ENCODE measurements at regions not wholly inside any gene's neighbourhood (a gene's known extent, or its start where the extent isn't known, plus 50 kb on each side); places are given as distances from the start of the nearest gene placed in this dataset.

- H3K4me3 ChIP-seq (ENCODE audit: low read length): no peak overlapping the region
- no peaks in the 10 kb centered on the region for H3K9me2 ChIP-seq (replicated peaks; ENCODE audit: low read length)
Measured at GRCh38 chr3:28816017-28816416, 464.9 kb upstream of the RBMS3 start.

GRCh38 chr3:28824316-28824715 is 456.6 kb upstream of the RBMS3 start:
- no peak for DNase-seq
- ChIA-PET CTCF (no interaction called here), POLR2A (ENCODE audit: unreplicated experiment) (no interaction called here)
- H2AFZ ChIP-seq (ENCODE audit: low read length): no peak overlapping the region
- H3K79me2 ChIP-seq (ENCODE audit: low read length): no peaks in the 10 kb centered on the region
- peaks cover 12% of the 10 kb centered on the region for H3K27me3 ChIP-seq (ENCODE audit: low read length)
- no peak overlapping the region for H3K27ac ChIP-seq (ENCODE audit: low read length)
- no peak overlapping the region for H3K9ac ChIP-seq (ENCODE audit: low read length)
- TF ChIP-seq EZH2 (IDR thresholded peaks at IDR 0.05; ENCODE audit: low read length, unreplicated experiment) (no peak), EZH2phosphoT487 (IDR thresholded peaks at IDR 0.05; ENCODE audit: borderline replicate concordance, low read length) (no peak), CTCF (conservative IDR thresholded peaks at IDR 0.05; ENCODE audit: low read depth, low read length) (no peak)
- BruUV-seq (replicated peaks): no TSS peak
- intact Hi-C loops (cut with micrococcal nuclease): no loop called here
- no peaks in the 10 kb centered on the region for H3K4me1 ChIP-seq (ENCODE audit: insufficient read depth, low read length)
- H4K20me1 ChIP-seq (ENCODE audit: low read length): no peaks in the 10 kb centered on the region
- H3K36me3 ChIP-seq (ENCODE audit: low read depth, low read length): no peaks in the 10 kb centered on the region
- ATAC-seq: no peak
- no peak overlapping the region for H3K4me2 ChIP-seq (ENCODE audit: low read length)
- no peak overlapping the region for H3K4me3 ChIP-seq (ENCODE audit: low read length)
- H3K9me2 ChIP-seq (replicated peaks; ENCODE audit: low read length): no peaks in the 10 kb centered on the region
- H3F3A ChIP-seq (ENCODE audit: low read length, unreplicated experiment): no peaks in the 10 kb centered on the region
- H3K9me3 ChIP-seq (ENCODE audit: low read length): no peaks in the 10 kb centered on the region

More at GRCh38 chr3:28816017-28816416, 464.9 kb upstream of the RBMS3 start:
- no peak for TF ChIP-seq EZH2phosphoT487 (IDR thresholded peaks at IDR 0.05; ENCODE audit: borderline replicate concordance, low read length)
- no peak for TF ChIP-seq EZH2 (IDR thresholded peaks at IDR 0.05; ENCODE audit: low read length, unreplicated experiment)
- no peak for TF ChIP-seq CTCF (conservative IDR thresholded peaks at IDR 0.05; ENCODE audit: low read depth, low read length)
- no peaks in the 10 kb centered on the region for H3K9me3 ChIP-seq (ENCODE audit: low read length)
- H3K27ac ChIP-seq (ENCODE audit: low read length): no peak overlapping the region
- H3K36me3 ChIP-seq (ENCODE audit: low read depth, low read length): no peaks in the 10 kb centered on the region
- H3K79me2 ChIP-seq (ENCODE audit: low read length): no peaks in the 10 kb centered on the region
- no peaks in the 10 kb centered on the region for H3F3A ChIP-seq (ENCODE audit: low read length, unreplicated experiment)
- no peak overlapping the region for H3K4me2 ChIP-seq (ENCODE audit: low read length)
- no peak for DNase-seq
- ChIA-PET CTCF (no interaction called here), POLR2A (ENCODE audit: unreplicated experiment) (no interaction called here)
- no peaks in the 10 kb centered on the region for H3K4me1 ChIP-seq (ENCODE audit: insufficient read depth, low read length)
- BruUV-seq (replicated peaks): no TSS peak
- intact Hi-C loops (cut with micrococcal nuclease): no loop called here
- no peak for ATAC-seq
- H3K9ac ChIP-seq (ENCODE audit: low read length): no peak overlapping the region
- peaks cover 27% of the 10 kb centered on the region for H3K27me3 ChIP-seq (ENCODE audit: low read length)
- no peak overlapping the region for H2AFZ ChIP-seq (ENCODE audit: low read length)
- H4K20me1 ChIP-seq (ENCODE audit: low read length): no peaks in the 10 kb centered on the region

GRCh38 chr3:28826840-28827239 is 454.0 kb upstream of the RBMS3 start:
- ChIA-PET CTCF (no interaction called here), POLR2A (ENCODE audit: unreplicated experiment) (no interaction called here)
- Histone ChIP-seq H3K4me1 (ENCODE audit: insufficient read depth, low read length) (no peaks in the 10 kb centered on the region), H3K79me2 (ENCODE audit: low read length) (no peaks in the 10 kb centered on the region), H3K4me3 (ENCODE audit: low read length) (no peak overlapping the region), H3K36me3 (ENCODE audit: low read depth, low read length) (no peaks in the 10 kb centered on the region), H3F3A (ENCODE audit: low read length, unreplicated experiment) (no peaks in the 10 kb centered on the region), H2AFZ (ENCODE audit: low read length) (no peak overlapping the region), H3K9ac (ENCODE audit: low read length) (no peak overlapping the region), H4K20me1 (ENCODE audit: low read length) (no peaks in the 10 kb centered on the region), H3K27ac (ENCODE audit: low read length) (no peak overlapping the region), H3K9me3 (ENCODE audit: low read length) (no peaks in the 10 kb centered on the region), H3K4me2 (ENCODE audit: low read length) (no peak overlapping the region), H3K9me2 (replicated peaks; ENCODE audit: low read length) (no peaks in the 10 kb centered on the region), H3K27me3 (ENCODE audit: low read length) (no peaks in the 10 kb centered on the region)
- TF ChIP-seq EZH2 (IDR thresholded peaks at IDR 0.05; ENCODE audit: low read length, unreplicated experiment) (no peak), EZH2phosphoT487 (IDR thresholded peaks at IDR 0.05; ENCODE audit: borderline replicate concordance, low read length) (no peak), CTCF (conservative IDR thresholded peaks at IDR 0.05; ENCODE audit: low read depth, low read length) (no peak)
- DNase-seq (no peak), ATAC-seq (no peak)
- BruUV-seq (replicated peaks): no TSS peak
- intact Hi-C loops (cut with micrococcal nuclease): no loop called here
